GM18505 (cell line): ENCODE measurements at regions not wholly inside any gene's neighbourhood (a gene's known extent, or its start where the extent isn't known, plus 50 kb on each side); places are given as distances from the start of the nearest gene placed in this dataset.

Experiments
- ATAC-seq: cut with Tn5 transposase; IDR thresholded peaks from one replicate; pipeline ENCODE4 v1.9.1; 2021; ENCODE audit not compliant: unreplicated experiment
- POLR2A ChIP-seq: IDR thresholded peaks from 4 replicates; pipeline ENCODE4 v1.6.1; 2011; ENCODE audit warnings: borderline replicate concordance; ENCODE audit not compliant: insufficient read depth, insufficient read length; ENCODE audit errors: extremely low read depth

- TF ChIP-seq POLR2A = no peak
Measured at GRCh38 chr4:117488692-117489091, 403.3 kb upstream of the TRAM1L1 start.

GRCh38 chr4:117489107-117489506 lies 403.7 kb upstream of the TRAM1L1 start:
- no peak for TF ChIP-seq POLR2A
- ATAC-seq = no peak

More at GRCh38 chr4:117488692-117489091, 403.3 kb upstream of the TRAM1L1 start:
- ATAC-seq = no peak

GRCh38 chr4:117491516-117491915 lies 406.1 kb upstream of the TRAM1L1 start:
- no peak for ATAC-seq
- no peak for TF ChIP-seq POLR2A

GRCh38 chr4:117495802-117496201 lies 410.4 kb upstream of the TRAM1L1 start:
- TF ChIP-seq POLR2A = no peak
- no peak for ATAC-seq

- no peak for TF ChIP-seq POLR2A
- ATAC-seq = no peak
Measured at GRCh38 chr4:117512414-117512813, 427.0 kb upstream of the TRAM1L1 start.

- no peak for ATAC-seq
- no peak for TF ChIP-seq POLR2A
Measured at GRCh38 chr4:117514391-117515175, 429.2 kb upstream of the TRAM1L1 start.

- no peak for ATAC-seq
- no peak for TF ChIP-seq POLR2A
Measured at GRCh38 chr4:117515921-117516320, 430.5 kb upstream of the TRAM1L1 start.

- TF ChIP-seq POLR2A = no peak
- no peak for ATAC-seq
Measured at GRCh38 chr4:117527601-117528000, 442.2 kb upstream of the TRAM1L1 start.

- no peak for TF ChIP-seq POLR2A
- ATAC-seq = no peak
Measured at GRCh38 chr4:117529401-117529800, 444.0 kb upstream of the TRAM1L1 start.

- ATAC-seq = no peak
- no peak for TF ChIP-seq POLR2A
Measured at GRCh38 chr4:117533501-117533900, 448.1 kb upstream of the TRAM1L1 start.

- no peak for ATAC-seq
- TF ChIP-seq POLR2A = no peak
Measured at GRCh38 chr4:117545039-117545438, 459.7 kb upstream of the TRAM1L1 start.

GRCh38 chr4:117549524-117549923 lies 464.1 kb upstream of the TRAM1L1 start:
- no peak for TF ChIP-seq POLR2A
- no peak for ATAC-seq

GRCh38 chr4:117550085-117550484 lies 464.7 kb upstream of the TRAM1L1 start:
- ATAC-seq = no peak
- no peak for TF ChIP-seq POLR2A

- no peak for ATAC-seq
- no peak for TF ChIP-seq POLR2A
Measured at GRCh38 chr4:117560329-117560728, 474.0 kb upstream of the NDST3 start.
